GM23248 (cell line): ENCODE measurements at regions not wholly inside any gene's neighbourhood (a gene's known extent, or its start where the extent isn't known, plus 50 kb on each side); places are given as distances from the start of the nearest gene placed in this dataset.

Source experiments
- DNase-seq: peaks from one replicate; pipeline ENCODE4 v3.0.0-alpha.2; 2015
- H2AFZ ChIP-seq: fragments of 200-600 bp; sonication (generic); 2 replicates; pipeline ENCODE4 v1.6.1; 2016; ENCODE audit warnings: antibody characterized with exemption
- H3F3A ChIP-seq: fragments of 200-600 bp; sonication (generic); 2 replicates; pipeline ENCODE4 v1.6.1; 2016; ENCODE audit warnings: mild to moderate bottlenecking, antibody characterized with exemption, mixed run types; ENCODE audit not compliant: insufficient read depth
- H3K27ac ChIP-seq: fragments of 200-600 bp; sonication (generic); 2 replicates; pipeline ENCODE4 v1.5.1; 2016; ENCODE audit warnings: mild to moderate bottlenecking
- H3K27me3 ChIP-seq: fragments of 200-600 bp; sonication (generic); replicated peaks from 2 replicates; pipeline ENCODE4 v1.6.1; 2016; ENCODE audit warnings: mild to moderate bottlenecking; ENCODE audit not compliant: insufficient read depth
- H3K36me3 ChIP-seq: fragments of 200-600 bp; sonication (generic); 2 replicates; pipeline ENCODE4 v1.6.1; 2016; ENCODE audit warnings: low read depth, mild to moderate bottlenecking
- H3K4me1 ChIP-seq: fragments of 200-600 bp; sonication (generic); 2 replicates; pipeline ENCODE4 v1.6.1; 2016; ENCODE audit warnings: mild to moderate bottlenecking; ENCODE audit not compliant: insufficient read depth
- H3K4me2 ChIP-seq: fragments of 200-600 bp; sonication (generic); one replicate; pipeline ENCODE4 v1.6.1; 2016; ENCODE audit warnings: mild to moderate bottlenecking; ENCODE audit not compliant: unreplicated experiment
- H3K4me3 ChIP-seq: fragments of 200-600 bp; sonication (generic); 2 replicates; pipeline ENCODE4 v1.5.1; 2016; ENCODE audit warnings: mild to moderate bottlenecking
- H3K79me2 ChIP-seq: fragments of 200-600 bp; sonication (generic); 2 replicates; pipeline ENCODE4 v1.6.1; 2016; ENCODE audit warnings: mild to moderate bottlenecking; ENCODE audit not compliant: insufficient read depth
- H3K9ac ChIP-seq: fragments of 200-600 bp; sonication (generic); 2 replicates; pipeline ENCODE4 v1.6.1; 2016; ENCODE audit warnings: mild to moderate bottlenecking
- H3K9me2 ChIP-seq: fragments of 200-600 bp; sonication (generic); 2 replicates; pipeline ENCODE4 v1.6.1; 2016; ENCODE audit warnings: mixed run types, mild to moderate bottlenecking, moderate library complexity; ENCODE audit not compliant: insufficient read depth
- H3K9me3 ChIP-seq: fragments of 200-600 bp; sonication (generic); one replicate; pipeline ENCODE4 v1.6.1; 2017; ENCODE audit warnings: low read depth
- H4K20me1 ChIP-seq: fragments of 200-600 bp; sonication (generic); 2 replicates; pipeline ENCODE4 v1.6.0; 2016; ENCODE audit not compliant: insufficient read depth
- EZH2 ChIP-seq: fragments of 200-600 bp; sonication (generic); IDR thresholded peaks from 2 replicates; pipeline ENCODE4 v1.6.1; 2018; ENCODE audit warnings: antibody characterized with exemption, mild to moderate bottlenecking; ENCODE audit not compliant: insufficient read depth, poor library complexity, severe bottlenecking
- EZH2phosphoT487 ChIP-seq: fragments of 200-600 bp; sonication (generic); IDR thresholded peaks from 2 replicates; pipeline ENCODE4 v1.6.1; 2018; ENCODE audit warnings: antibody characterized with exemption, moderate library complexity, mild to moderate bottlenecking, low read depth; ENCODE audit not compliant: insufficient read depth
- WGBS, 2 experiments: methylation state at CpG; one replicate each; pipeline ENCODE4 v1.1.6; 2015 to 2017; ENCODE audit warnings: low lambda C conversion rate in 2 of 2, low coverage in 1 of 2; ENCODE audit errors: missing lambda C conversion rate in 2 of 2; 5-methylcytosine and 5-hydroxymethylcytosine counted together
- in situ Hi-C: fragments of 300-500 bp; cut with MboI; formaldehyde crosslinking; loops from 2 replicates; pipeline ENCODE4 v1.15.0; 2020

GRCh38 chr2:139759000-139759505 lies 978.9 kb upstream of the NXPH2 start:
- in situ Hi-C loops: no loop called here

GRCh38 chr2:139746901-139747300 lies 966.7 kb upstream of the NXPH2 start:
- WGBS, 2 experiments: 45 to 47% methylated on average over 11 of the region's 11 CpGs

More at GRCh38 chr2:139759000-139759505, 978.9 kb upstream of the NXPH2 start:
- no peak overlapping the region for H3K4me3 ChIP-seq
- 30 to 34% methylated on average over 3 of the region's 3 CpGs for WGBS, 2 experiments
- no peaks in the 10 kb centered on the region for H3K36me3 ChIP-seq
- no peaks in the 10 kb centered on the region for H3K4me1 ChIP-seq
- no peak overlapping the region for H3K27ac ChIP-seq
- no peaks in the 10 kb centered on the region for H3F3A ChIP-seq
- no peaks in the 10 kb centered on the region for H3K79me2 ChIP-seq
- no peaks in the 10 kb centered on the region for H3K27me3 ChIP-seq
- TF ChIP-seq EZH2phosphoT487 (no peak), EZH2 (no peak)
- H3K4me2 ChIP-seq: no peak overlapping the region
- H3K9ac ChIP-seq: no peak overlapping the region
- no peaks in the 10 kb centered on the region for H4K20me1 ChIP-seq
- no peaks in the 10 kb centered on the region for H3K9me2 ChIP-seq
- no peak overlapping the region for H2AFZ ChIP-seq
- DNase-seq: no peak
- peaks cover 4% of the 10 kb centered on the region for H3K9me3 ChIP-seq

DNA sequence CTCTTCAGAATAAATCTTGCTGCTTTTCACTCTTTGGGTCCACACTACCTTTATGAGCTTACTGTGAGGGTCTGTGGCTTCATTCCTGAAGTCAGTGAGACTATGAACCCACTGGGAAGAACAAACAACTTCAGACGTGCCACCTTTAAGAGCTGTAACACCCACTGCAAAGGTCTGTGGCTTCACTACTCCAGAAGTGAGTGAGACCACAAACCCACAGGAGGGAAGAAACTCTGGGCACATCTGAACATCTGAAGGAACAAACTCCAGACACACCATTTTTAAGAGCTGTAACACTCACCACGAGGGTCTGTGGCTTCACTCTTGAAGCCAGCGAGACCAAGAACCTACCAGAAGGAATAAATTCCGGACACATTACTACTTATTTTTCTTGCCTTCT lies 964.1 kb upstream of the NXPH2 start:
- Histone ChIP-seq H3K79me2 (no peaks in the 10 kb centered on the region), H3K4me3 (no peak overlapping the region), H3K27ac (no peak overlapping the region), H3K27me3 (no peaks in the 10 kb centered on the region), H3K36me3 (no peaks in the 10 kb centered on the region), H3K9me2 (no peaks in the 10 kb centered on the region), H4K20me1 (no peaks in the 10 kb centered on the region), H3F3A (no peaks in the 10 kb centered on the region), H3K4me1 (no peaks in the 10 kb centered on the region), H3K9ac (no peak overlapping the region), H3K4me2 (no peak overlapping the region), H3K9me3 (no peaks in the 10 kb centered on the region), H2AFZ (no peak overlapping the region)
- TF ChIP-seq EZH2phosphoT487: no peak
- no peak for TF ChIP-seq EZH2
- no peak for DNase-seq
- in situ Hi-C loops: no loop called here
- WGBS, 2 experiments: 18 to 27% methylated on average over 4 of the region's 4 CpGs

More at GRCh38 chr2:139746901-139747300, 966.7 kb upstream of the NXPH2 start:
- Histone ChIP-seq H3K79me2 (no peaks in the 10 kb centered on the region), H3K27me3 (no peaks in the 10 kb centered on the region), H3F3A (no peaks in the 10 kb centered on the region), H3K4me3 (no peak overlapping the region), H3K9me3 (no peaks in the 10 kb centered on the region), H4K20me1 (no peaks in the 10 kb centered on the region), H3K9ac (no peak overlapping the region), H3K36me3 (no peaks in the 10 kb centered on the region), H3K9me2 (no peaks in the 10 kb centered on the region), H3K27ac (no peak overlapping the region), H3K4me1 (no peaks in the 10 kb centered on the region), H3K4me2 (no peak overlapping the region), H2AFZ (no peak overlapping the region)
- in situ Hi-C loops: no loop called here
- DNase-seq: no peak
- TF ChIP-seq EZH2 (no peak), EZH2phosphoT487 (no peak)

DNA sequence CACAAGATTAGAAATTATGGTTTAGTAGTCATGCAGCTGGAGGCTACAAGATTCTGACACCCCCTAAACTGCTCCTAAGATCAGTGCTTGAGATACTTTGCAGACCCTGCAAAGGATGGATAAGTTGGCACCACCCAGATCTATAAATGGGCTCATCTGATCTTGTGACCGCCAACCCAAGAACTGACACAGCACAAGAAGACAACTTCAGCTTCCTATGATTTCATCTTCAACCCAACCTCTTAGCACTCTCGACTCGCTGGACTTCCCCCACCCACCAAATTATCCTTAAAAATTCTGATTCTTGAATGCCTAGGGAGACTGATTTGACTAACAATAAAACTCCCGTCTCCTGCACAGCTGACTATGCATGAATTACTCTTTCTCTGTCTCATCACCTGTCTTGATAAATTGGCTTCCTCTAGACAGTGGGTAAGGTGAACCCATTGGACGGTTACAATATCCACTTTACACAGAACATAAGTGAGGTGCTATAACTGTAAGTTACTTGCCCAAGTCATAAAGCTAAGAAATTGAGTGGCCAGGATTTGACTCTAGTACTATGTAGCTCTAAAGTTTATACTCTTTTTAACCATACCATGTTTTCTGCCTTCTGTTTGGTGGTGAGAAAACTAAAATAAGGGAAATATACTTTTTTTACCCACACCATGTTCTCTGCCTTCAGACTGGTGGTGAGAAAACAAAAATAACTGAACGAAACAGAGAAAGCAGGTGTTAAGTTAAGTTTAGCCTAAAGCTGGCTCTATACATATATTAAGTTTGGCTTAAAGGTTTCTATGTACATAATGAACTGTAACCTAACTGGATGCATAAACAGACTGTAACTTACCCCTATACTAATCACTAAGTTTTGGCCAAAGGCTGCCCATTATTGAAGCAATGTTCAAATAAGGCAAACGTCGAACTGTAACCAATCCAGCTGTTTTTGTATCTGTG lies 962.3 kb upstream of the NXPH2 start:
- 20 to 25% methylated on average over 8 of the region's 8 CpGs for whole genome bisulfite sequencing, 2 experiments
- no peak for TF ChIP-seq EZH2phosphoT487
- TF ChIP-seq EZH2: no peak
- Histone ChIP-seq H3K4me3 (no peak overlapping the region), H3F3A (no peaks in the 10 kb centered on the region), H3K79me2 (no peaks in the 10 kb centered on the region), H3K27ac (no peak overlapping the region), H3K9me2 (0 out of 2 replicates have a peak, but pooled peaks cover 2% of the 10 kb centered on the region), H3K9ac (no peak overlapping the region), H3K9me3 (peaks cover 7% of the 10 kb centered on the region), H3K4me2 (no peak overlapping the region), H3K27me3 (no peaks in the 10 kb centered on the region), H2AFZ (no peak overlapping the region), H3K4me1 (no peaks in the 10 kb centered on the region), H3K36me3 (no peaks in the 10 kb centered on the region), H4K20me1 (no peaks in the 10 kb centered on the region)
- in situ Hi-C loops: no loop called here
- no peak for DNase-seq
